Neural progenitor cell (in vitro differentiated cells): ENCODE measurements at regions not wholly inside any gene's neighbourhood (a gene's known extent, or its start where the extent isn't known, plus 50 kb on each side); places are given as distances from the start of the nearest gene placed in this dataset.

Experiments used
- DNase-seq: peaks from one replicate; pipeline ENCODE4 v3.0.0-alpha.2; 2016; ENCODE audit warnings: low spot score
- H2AFZ ChIP-seq: fragments of 200-600 bp; sonication (generic); replicated peaks from 2 replicates; pipeline ENCODE4 v1.6.1; 2016; ENCODE audit warnings: antibody characterized with exemption
- H3F3A ChIP-seq: fragments of 200-600 bp; sonication (generic); 2 replicates; pipeline ENCODE4 v1.6.1; 2016; ENCODE audit warnings: antibody characterized with exemption, low read depth
- H3K27ac ChIP-seq: fragments of 200-600 bp; sonication (generic); 2 replicates; pipeline ENCODE4 v1.5.1; 2016; ENCODE audit warnings: mild to moderate bottlenecking
- H3K27me3 ChIP-seq: fragments of 200-600 bp; sonication (generic); 2 replicates; pipeline ENCODE4 v1.6.1; 2016; ENCODE audit warnings: mild to moderate bottlenecking, moderate library complexity
- H3K36me3 ChIP-seq: fragments of 200-600 bp; sonication (generic); 2 replicates; pipeline ENCODE4 v1.5.1; 2016
- H3K4me1 ChIP-seq: fragments of 200-600 bp; sonication (generic); 2 replicates; pipeline ENCODE4 v1.6.1; 2016; ENCODE audit warnings: mixed run types
- H3K4me2 ChIP-seq: fragments of 200-600 bp; sonication (generic); 2 replicates; pipeline ENCODE4 v1.6.1; 2016
- H3K4me3 ChIP-seq: fragments of 200-600 bp; sonication (generic); 2 replicates; pipeline ENCODE4 v1.5.1; 2016
- H3K79me2 ChIP-seq: fragments of 200-600 bp; sonication (generic); 2 replicates; pipeline ENCODE4 v1.6.1; 2016; ENCODE audit warnings: low read depth
- H3K9ac ChIP-seq: fragments of 200-600 bp; sonication (generic); 2 replicates; pipeline ENCODE4 v1.6.1; 2016
- H3K9me3 ChIP-seq: fragments of 200-600 bp; sonication (generic); 2 replicates; pipeline ENCODE4 v1.5.1; 2016; ENCODE audit warnings: low read depth
- H4K20me1 ChIP-seq: fragments of 200-600 bp; sonication (generic); 2 replicates; pipeline ENCODE4 v1.6.1; 2016; ENCODE audit warnings: low read depth
- H3K27ac Mint-ChIP-seq: 3 replicates; pipeline ENCODE4 v1.8.0; 2021; ENCODE audit warnings: mixed read lengths
- H3K27me3 Mint-ChIP-seq: 2 replicates; pipeline ENCODE4 v1.8.0; 2022; ENCODE audit warnings: low read depth, mild to moderate bottlenecking, inconsistent platforms, moderate library complexity, mixed read lengths; ENCODE audit not compliant: insufficient read depth
- H3K36me3 Mint-ChIP-seq: 3 replicates; pipeline ENCODE4 v1.8.0; 2021; ENCODE audit warnings: mixed read lengths
- H3K4me1 Mint-ChIP-seq: 3 replicates; pipeline ENCODE4 v1.8.0; 2021; ENCODE audit warnings: mixed read lengths
- H3K4me3 Mint-ChIP-seq: 3 replicates; pipeline ENCODE4 v1.8.0; 2021; ENCODE audit warnings: mild to moderate bottlenecking, moderate library complexity, mixed read lengths
- H3K9me3 Mint-ChIP-seq: 3 replicates; pipeline ENCODE4 v1.8.0; 2020; ENCODE audit warnings: mixed read lengths
- CTCF ChIP-seq: fragments of 200-600 bp; sonication (generic); IDR thresholded peaks from 2 replicates; pipeline ENCODE4 v1.5.1; 2017; ENCODE audit warnings: antibody characterized with exemption, mild to moderate bottlenecking
- EZH2 ChIP-seq: fragments of 200-600 bp; sonication (generic); IDR thresholded peaks from 2 replicates; pipeline ENCODE4 v1.6.1; 2017; ENCODE audit warnings: antibody characterized with exemption, mild to moderate bottlenecking, moderate library complexity
- EZH2phosphoT487 ChIP-seq: fragments of 200-600 bp; sonication (generic); IDR thresholded peaks from 2 replicates; pipeline ENCODE4 v1.6.1; 2017; ENCODE audit warnings: antibody characterized with exemption

- H2AFZ ChIP-seq: no peak overlapping the region
- no peaks in the 10 kb centered on the region for H3K27me3 ChIP-seq
- H3K9me3 ChIP-seq: no peaks in the 10 kb centered on the region
- TF ChIP-seq EZH2 (no peak), EZH2phosphoT487 (no peak), CTCF (no peak)
- no peaks in the 10 kb centered on the region for H3K36me3 ChIP-seq
- Mint-ChIP-seq H3K27ac (no peak overlapping the region), H3K4me1 (peaks cover 6% of the 10 kb centered on the region), H3K36me3 (no peaks in the 10 kb centered on the region), H3K4me3 (no peak overlapping the region), H3K27me3 (peaks cover 5% of the 10 kb centered on the region), H3K9me3 (peaks cover 3% of the 10 kb centered on the region)
- H4K20me1 ChIP-seq: no peaks in the 10 kb centered on the region
- H3K9ac ChIP-seq: no peak overlapping the region
- H3K27ac ChIP-seq: no peak overlapping the region
- no peak for DNase-seq
- no peaks in the 10 kb centered on the region for H3K79me2 ChIP-seq
- H3K4me1 ChIP-seq: peaks cover 4% of the 10 kb centered on the region
- H3K4me2 ChIP-seq: no peak overlapping the region
- H3F3A ChIP-seq: no peaks in the 10 kb centered on the region
- no peak overlapping the region for H3K4me3 ChIP-seq
Observed at GRCh38 chr12:105567061-105567460, 236.6 kb downstream of the C12orf75 start.

GRCh38 chr12:105569886-105570285 lies 239.4 kb downstream of the C12orf75 start:
- no peaks in the 10 kb centered on the region for H3K9me3 ChIP-seq
- H3K79me2 ChIP-seq: no peaks in the 10 kb centered on the region
- H3K9me3 Mint-ChIP-seq: peaks cover 5% of the 10 kb centered on the region
- TF ChIP-seq EZH2phosphoT487: no peak
- TF ChIP-seq CTCF: no peak
- no peak for TF ChIP-seq EZH2
- H2AFZ ChIP-seq: no peak overlapping the region
- H3K4me3 ChIP-seq: no peak overlapping the region
- H3K36me3 Mint-ChIP-seq: no peaks in the 10 kb centered on the region
- no peak overlapping the region for H3K9ac ChIP-seq
- no peaks in the 10 kb centered on the region for H3F3A ChIP-seq
- H3K27ac Mint-ChIP-seq: no peak overlapping the region
- H3K4me1 Mint-ChIP-seq: no peaks in the 10 kb centered on the region
- H3K27ac ChIP-seq: no peak overlapping the region
- DNase-seq: no peak
- no peaks in the 10 kb centered on the region for H4K20me1 ChIP-seq
- H3K4me3 Mint-ChIP-seq: no peak overlapping the region
- H3K27me3 ChIP-seq: no peaks in the 10 kb centered on the region
- H3K4me1 ChIP-seq: no peaks in the 10 kb centered on the region
- no peak overlapping the region for H3K4me2 ChIP-seq
- peaks cover 5% of the 10 kb centered on the region for H3K27me3 Mint-ChIP-seq
- no peaks in the 10 kb centered on the region for H3K36me3 ChIP-seq

- Histone ChIP-seq H3K4me2 (no peak overlapping the region), H3K4me3 (no peak overlapping the region), H3K79me2 (no peaks in the 10 kb centered on the region), H3K9ac (no peak overlapping the region), H4K20me1 (no peaks in the 10 kb centered on the region), H3K36me3 (no peaks in the 10 kb centered on the region), H3K27ac (no peak overlapping the region), H3K9me3 (no peaks in the 10 kb centered on the region), H2AFZ (no peak overlapping the region), H3F3A (no peaks in the 10 kb centered on the region), H3K27me3 (no peaks in the 10 kb centered on the region), H3K4me1 (no peaks in the 10 kb centered on the region)
- DNase-seq: no peak
- TF ChIP-seq EZH2 (no peak), EZH2phosphoT487 (no peak), CTCF (no peak)
- Mint-ChIP-seq H3K4me3 (no peak overlapping the region), H3K36me3 (no peaks in the 10 kb centered on the region), H3K9me3 (peaks cover 5% of the 10 kb centered on the region), H3K27me3 (peaks cover 5% of the 10 kb centered on the region), H3K27ac (no peak overlapping the region), H3K4me1 (no peaks in the 10 kb centered on the region)
Observed at GRCh38 chr12:105570944-105571343, 240.5 kb downstream of the C12orf75 start.

- no peaks in the 10 kb centered on the region for H3K4me1 ChIP-seq
- H3K4me2 ChIP-seq: no peak overlapping the region
- no peaks in the 10 kb centered on the region for H3K4me1 Mint-ChIP-seq
- no peaks in the 10 kb centered on the region for H3K27me3 ChIP-seq
- H3K27ac ChIP-seq: no peak overlapping the region
- H3K36me3 Mint-ChIP-seq: no peaks in the 10 kb centered on the region
- H2AFZ ChIP-seq: no peak overlapping the region
- H3K9ac ChIP-seq: no peak overlapping the region
- no peaks in the 10 kb centered on the region for H3F3A ChIP-seq
- H3K4me3 ChIP-seq: no peak overlapping the region
- H3K9me3 Mint-ChIP-seq: peaks cover 3% of the 10 kb centered on the region
- TF ChIP-seq EZH2phosphoT487 (no peak), CTCF (no peak), EZH2 (no peak)
- no peak for DNase-seq
- no peak overlapping the region for H3K4me3 Mint-ChIP-seq
- no peak overlapping the region for H3K27ac Mint-ChIP-seq
- no peaks in the 10 kb centered on the region for H3K9me3 ChIP-seq
- no peaks in the 10 kb centered on the region for H3K79me2 ChIP-seq
- peaks cover 5% of the 10 kb centered on the region for H3K27me3 Mint-ChIP-seq
- no peaks in the 10 kb centered on the region for H3K36me3 ChIP-seq
- H4K20me1 ChIP-seq: no peaks in the 10 kb centered on the region
Observed at GRCh38 chr12:105573574-105573973, 243.1 kb downstream of the C12orf75 start.
